ENCODE measurements at regions not wholly inside any gene's neighbourhood (a gene's known extent, or its start where the extent isn't known, plus 50 kb on each side); places are given as distances from the start of the nearest gene placed in this dataset.

GRCh38 chr2:145721681-145722080, 1201.8 kb upstream of the ZEB2 start:
- TF ChIP-seq CEBPB (IDR thresholded peaks at IDR 0.05; ENCODE audit: low read depth): no peak
- TF ChIP-seq EZH2 (IDR thresholded peaks at IDR 0.05): no peak
- TF ChIP-seq, protein P1, sequence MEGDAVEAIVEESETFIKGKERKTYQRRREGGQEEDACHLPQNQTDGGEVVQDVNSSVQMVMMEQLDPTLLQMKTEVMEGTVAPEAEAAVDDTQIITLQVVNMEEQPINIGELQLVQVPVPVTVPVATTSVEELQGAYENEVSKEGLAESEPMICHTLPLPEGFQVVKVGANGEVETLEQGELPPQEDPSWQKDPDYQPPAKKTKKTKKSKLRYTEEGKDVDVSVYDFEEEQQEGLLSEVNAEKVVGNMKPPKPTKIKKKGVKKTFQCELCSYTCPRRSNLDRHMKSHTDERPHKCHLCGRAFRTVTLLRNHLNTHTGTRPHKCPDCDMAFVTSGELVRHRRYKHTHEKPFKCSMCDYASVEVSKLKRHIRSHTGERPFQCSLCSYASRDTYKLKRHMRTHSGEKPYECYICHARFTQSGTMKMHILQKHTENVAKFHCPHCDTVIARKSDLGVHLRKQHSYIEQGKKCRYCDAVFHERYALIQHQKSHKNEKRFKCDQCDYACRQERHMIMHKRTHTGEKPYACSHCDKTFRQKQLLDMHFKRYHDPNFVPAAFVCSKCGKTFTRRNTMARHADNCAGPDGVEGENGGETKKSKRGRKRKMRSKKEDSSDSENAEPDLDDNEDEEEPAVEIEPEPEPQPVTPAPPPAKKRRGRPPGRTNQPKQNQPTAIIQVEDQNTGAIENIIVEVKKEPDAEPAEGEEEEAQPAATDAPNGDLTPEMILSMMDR (IDR thresholded peaks at IDR 0.05 in 2 of 3, conservative IDR thresholded peaks at IDR 0.05 in 1 of 3; ENCODE audit: borderline replicate concordance in 1 of 3, insufficient read depth in 1 of 3, low read depth in 2 of 3, low read length in 2 of 3): no peak
- TF ChIP-seq, protein P2, sequence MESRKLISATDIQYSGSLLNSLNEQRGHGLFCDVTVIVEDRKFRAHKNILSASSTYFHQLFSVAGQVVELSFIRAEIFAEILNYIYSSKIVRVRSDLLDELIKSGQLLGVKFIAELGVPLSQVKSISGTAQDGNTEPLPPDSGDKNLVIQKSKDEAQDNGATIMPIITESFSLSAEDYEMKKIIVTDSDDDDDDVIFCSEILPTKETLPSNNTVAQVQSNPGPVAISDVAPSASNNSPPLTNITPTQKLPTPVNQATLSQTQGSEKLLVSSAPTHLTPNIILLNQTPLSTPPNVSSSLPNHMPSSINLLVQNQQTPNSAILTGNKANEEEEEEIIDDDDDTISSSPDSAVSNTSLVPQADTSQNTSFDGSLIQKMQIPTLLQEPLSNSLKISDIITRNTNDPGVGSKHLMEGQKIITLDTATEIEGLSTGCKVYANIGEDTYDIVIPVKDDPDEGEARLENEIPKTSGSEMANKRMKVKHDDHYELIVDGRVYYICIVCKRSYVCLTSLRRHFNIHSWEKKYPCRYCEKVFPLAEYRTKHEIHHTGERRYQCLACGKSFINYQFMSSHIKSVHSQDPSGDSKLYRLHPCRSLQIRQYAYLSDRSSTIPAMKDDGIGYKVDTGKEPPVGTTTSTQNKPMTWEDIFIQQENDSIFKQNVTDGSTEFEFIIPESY (IDR thresholded peaks at IDR 0.05; ENCODE audit: extremely low read depth, insufficient replicate concordance, low read length): no peak
- TF ChIP-seq POLR2A (IDR thresholded peaks at IDR 0.05; ENCODE audit: borderline replicate concordance, extremely low read depth, insufficient read depth, insufficient read length): no peak
- no peak for TF ChIP-seq POLR2AphosphoS5 (IDR thresholded peaks at IDR 0.05; ENCODE audit: low read depth, low read length)
- TF ChIP-seq SP1 (IDR thresholded peaks at IDR 0.05; ENCODE audit: low read depth): no peak
- TF ChIP-seq, protein P3, sequence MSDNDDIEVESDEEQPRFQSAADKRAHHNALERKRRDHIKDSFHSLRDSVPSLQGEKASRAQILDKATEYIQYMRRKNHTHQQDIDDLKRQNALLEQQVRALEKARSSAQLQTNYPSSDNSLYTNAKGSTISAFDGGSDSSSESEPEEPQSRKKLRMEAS (IDR thresholded peaks at IDR 0.05): no peak
- no peak for TF ChIP-seq YY1 (IDR thresholded peaks at IDR 0.05; ENCODE audit: extremely low read depth, insufficient replicate concordance, low read depth, low read length)
- TF ChIP-seq ZFX (IDR thresholded peaks at IDR 0.05): no peak
